GM12878 (cell line): ENCODE measurements at regions not wholly inside any gene's neighbourhood (a gene's known extent, or its start where the extent isn't known, plus 50 kb on each side); places are given as distances from the start of the nearest gene placed in this dataset.
"Not testable (repeated sequence)": the region's sequence is repeated elsewhere in the genome, so short reads cannot be mapped to it uniquely, and the experiment has no call there.

Experiments
- ATAC-seq: fragments of 200-7000 bp; cut with Tn5 transposase; 3 replicates; pipeline ENCODE4 v1.9.1; 2020; ENCODE audit warnings: mild to moderate bottlenecking, moderate library complexity
- BruUV-seq: library from RNA; stranded (reverse); fragments of 400-500 nt; replicated peaks from 2 replicates; lab custom pipeline; 2021; lab: Mats Ljungman, UMichigan
- CTCF ChIA-PET: fragments of 300-600 bp; sonication (Branson Sonifier 250); formaldehyde crosslinking; extraction: SDS; loops from one replicate; lab custom pipeline; 2021; ENCODE audit warnings: inconsistent platforms; lab: Yijun Ruan, JAX
- POLR2A ChIA-PET: fragments of 350-600 bp; formaldehyde crosslinking; extraction: SDS; loops from one replicate; lab custom pipeline; 2021; ENCODE audit warnings: inconsistent platforms; lab: Charles Lee
- RAD21 ChIA-PET: fragments of 300-600 bp; sonication (Branson Sonifier 250); formaldehyde crosslinking; loops from one replicate; lab custom pipeline; 2023; ENCODE audit warnings: antibody characterized with exemption; ENCODE audit not compliant: unreplicated experiment; lab: Charles Lee
- SMC1A ChIA-PET: fragments of 300-600 bp; sonication (Branson Sonifier 250); formaldehyde crosslinking; loops from one replicate; lab custom pipeline; 2023; ENCODE audit not compliant: unreplicated experiment, uncharacterized antibody; lab: Charles Lee
- DNase-seq: peaks from one replicate; pipeline ENCODE4 v3.0.0-alpha.2; 2011; ENCODE audit warnings: low read depth, low spot score
- FAIRE-seq: peaks from 3 replicates; lab custom pipeline; 2011; peaks lifted over from hg19 to GRCh38; lab: Jason Lieb, UNC
- H2AFZ ChIP-seq: 2 replicates; pipeline ENCODE4 v1.6.0; 2011; ENCODE audit warnings: low read depth, low read length, control low read depth; ENCODE audit not compliant: control insufficient read depth
- H3K27ac ChIP-seq: 2 replicates; pipeline ENCODE4 v1.5.1; 2011; ENCODE audit warnings: control low read depth; ENCODE audit not compliant: control insufficient read depth, insufficient read depth
- H3K27me3 ChIP-seq, 2 experiments: replicated peaks in 1 of 2; 2 replicates each; pipeline versions ENCODE4 v1.6.0 to v1.6.1; 2011; ENCODE audit warnings: low read length in 1 of 2; ENCODE audit not compliant: control insufficient read depth in 2 of 2, insufficient read depth in 2 of 2
- H3K36me3 ChIP-seq, 2 experiments: 2 replicates each; pipeline ENCODE4 v1.5.1; 2011; ENCODE audit warnings: low read length in 1 of 2; ENCODE audit not compliant: control insufficient read depth in 2 of 2, insufficient read depth in 2 of 2
- H3K4me1 ChIP-seq: 2 replicates; pipeline ENCODE4 v1.6.1; 2011; ENCODE audit warnings: mild to moderate bottlenecking, low read length, moderate library complexity, mixed read lengths; ENCODE audit not compliant: control insufficient read depth, insufficient read depth
- H3K4me2 ChIP-seq: 2 replicates; pipeline ENCODE4 v1.6.0; 2011; ENCODE audit warnings: control low read depth; ENCODE audit not compliant: control insufficient read depth, insufficient read depth
- H3K4me3 ChIP-seq: fragments of 200-600 bp; sonication (generic); 2 replicates; pipeline ENCODE4 v1.5.1; 2016
- H3K79me2 ChIP-seq: 2 replicates; pipeline ENCODE4 v1.6.0; 2011; ENCODE audit warnings: low read length; ENCODE audit not compliant: control insufficient read depth, insufficient read depth
- H3K9ac ChIP-seq: 2 replicates; pipeline ENCODE4 v1.8.0; 2011; ENCODE audit warnings: low read length, control low read depth, mixed read lengths; ENCODE audit not compliant: control insufficient read depth, insufficient read depth
- H3K9me3 ChIP-seq: replicated peaks from 3 replicates; pipeline ENCODE4 v1.5.1; 2011; ENCODE audit warnings: mild to moderate bottlenecking, low read length; ENCODE audit not compliant: control insufficient read depth, insufficient read depth
- H4K20me1 ChIP-seq: 2 replicates; pipeline ENCODE4 v1.6.0; 2011; ENCODE audit not compliant: control insufficient read depth, insufficient read depth
- ASH2L ChIP-seq: fragments of 300-600, 200-600 bp; sonication (generic); IDR thresholded peaks from 2 replicates; pipeline ENCODE4 v1.6.1; 2017; ENCODE audit warnings: low read depth, mild to moderate bottlenecking, borderline replicate concordance
- ATF3 ChIP-seq: IDR thresholded peaks from 2 replicates; pipeline ENCODE4 v1.6.1; 2011; ENCODE audit warnings: low read depth, mild to moderate bottlenecking, low read length, moderate library complexity, borderline replicate concordance; ENCODE audit errors: extremely low read depth
- CBX3 ChIP-seq: fragments of 200-600 bp; sonication (generic); IDR thresholded peaks from 2 replicates; pipeline ENCODE4 v1.6.1; 2016; ENCODE audit warnings: low read depth, borderline replicate concordance
- CHD1 ChIP-seq: IDR thresholded peaks from 2 replicates; pipeline ENCODE4 v1.6.1; 2012; ENCODE audit warnings: low read depth, low read length, improper control_type of control experiment
- CHD4 ChIP-seq: fragments of 200-600 bp; sonication (generic); IDR thresholded peaks from 2 replicates; pipeline ENCODE4 v1.6.1; 2016; ENCODE audit warnings: mild to moderate bottlenecking
- CREB1 ChIP-seq: IDR thresholded peaks from 2 replicates; pipeline ENCODE4 v1.6.1; 2012; ENCODE audit warnings: low read depth, mild to moderate bottlenecking, inconsistent platforms
- CTCF ChIP-seq, 3 experiments: IDR thresholded peaks in 2 of 3; conservative IDR thresholded peaks in 1 of 3; 2 replicates each; pipeline ENCODE4 v1.5.1; 2011; ENCODE audit warnings: low read depth in 3 of 3, low read length in 3 of 3, mild to moderate bottlenecking in 3 of 3, control low read depth in 2 of 3, moderate library complexity in 2 of 3, inconsistent platforms in 1 of 3, mixed read lengths in 1 of 3; ENCODE audit not compliant: control insufficient read depth in 2 of 3, insufficient read depth in 1 of 3; ENCODE audit errors: extremely low read depth in 1 of 3
- E2F4 ChIP-seq: IDR thresholded peaks from 2 replicates; pipeline ENCODE4 v1.6.1; 2012; ENCODE audit warnings: low read depth, low read length, improper control_type of control experiment
- FOXK2 ChIP-seq: fragments of 450-650 bp; IDR thresholded peaks from 2 replicates; pipeline ENCODE4 v1.6.1; 2017; ENCODE audit warnings: mild to moderate bottlenecking, moderate library complexity
- IRF4 ChIP-seq: IDR thresholded peaks from 2 replicates; pipeline ENCODE4 v1.6.1; 2011; ENCODE audit warnings: low read depth, low read length
- NBN ChIP-seq: fragments of 450-650 bp; IDR thresholded peaks from 2 replicates; pipeline ENCODE4 v1.6.1; 2016
- NFIC ChIP-seq: IDR thresholded peaks from 2 replicates; pipeline ENCODE4 v1.6.1; 2012; ENCODE audit warnings: low read depth, mild to moderate bottlenecking, inconsistent platforms, low read length, moderate library complexity
- NFXL1 ChIP-seq: fragments of 450-650 bp; IDR thresholded peaks from 2 replicates; pipeline ENCODE4 v1.6.1; 2017; ENCODE audit warnings: antibody characterized with exemption, mild to moderate bottlenecking, borderline replicate concordance
- POU2F2 ChIP-seq: IDR thresholded peaks from 3 replicates; pipeline ENCODE4 v1.6.1; 2011; ENCODE audit warnings: low read depth, mild to moderate bottlenecking, low read length, borderline replicate concordance
- WGBS: methylation state at CpG from one replicate; pipeline ENCODE4 v1.1.6; 2016; ENCODE audit warnings: low lambda C conversion rate; ENCODE audit not compliant: insufficient replicate concordance, insufficient coverage; ENCODE audit errors: missing lambda C conversion rate; 5-methylcytosine and 5-hydroxymethylcytosine counted together
- in situ Hi-C: fragments of 300-500 bp; cut with MboI; formaldehyde crosslinking; loops from 9 replicates; pipeline ENCODE4 v1.14.3; 2018; ENCODE audit warnings: mixed read lengths
- intact Hi-C: fragments of 100-400 bp; cut with micrococcal nuclease; formaldehyde crosslinking; loops from one replicate; pipeline ENCODE4 v1.14.2; 2022; ENCODE audit not compliant: unreplicated experiment
- TF ChIP-seq, protein P1 (sequence below): fragments of 450-650 bp; IDR thresholded peaks from 2 replicates; pipeline ENCODE4 v1.6.1; 2017; ENCODE audit warnings: mild to moderate bottlenecking, low read depth, inconsistent platforms; ENCODE audit not compliant: poor library complexity, severe bottlenecking

DNA sequence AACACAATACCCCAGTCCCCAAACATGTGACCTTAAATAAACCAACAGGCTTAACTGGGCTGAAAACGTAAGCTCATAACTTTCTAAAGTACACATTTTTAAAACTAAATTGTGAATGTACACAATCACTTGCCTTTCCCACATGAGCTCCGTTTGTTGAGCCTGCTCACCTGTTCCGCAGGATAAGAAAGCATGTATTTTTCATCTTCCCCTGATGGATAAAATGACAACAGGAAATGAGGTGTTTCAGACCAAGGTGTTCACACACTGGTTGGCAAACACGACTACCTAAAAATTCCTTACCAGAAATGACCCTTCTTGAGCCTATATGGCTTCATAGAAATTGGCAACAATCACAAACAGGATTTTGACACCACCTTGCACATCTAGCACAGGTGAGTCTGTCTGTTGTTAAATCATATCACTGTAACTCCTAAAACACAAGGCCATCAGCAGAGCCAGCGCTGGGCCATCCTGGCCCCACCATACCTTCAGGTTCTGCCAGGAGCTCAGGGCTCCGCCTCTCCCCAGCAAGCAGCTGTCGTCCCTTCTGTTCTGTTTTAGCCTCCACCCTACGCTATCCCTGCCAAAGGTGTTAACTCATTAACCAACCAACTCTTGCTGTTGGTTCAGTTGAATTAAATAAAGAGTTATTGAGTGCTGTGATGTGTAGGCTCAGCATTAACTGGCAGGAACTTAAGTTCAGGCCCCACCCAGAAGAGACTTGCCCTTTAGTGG lies 73.6 kb upstream of the RNF32 start (continued):
- TF ChIP-seq CTCF (IDR thresholded peaks at IDR 0.05 in 2 of 3, conservative IDR thresholded peaks at IDR 0.05 in 1 of 3; ENCODE audit: control insufficient read depth in 2 of 3, extremely low read depth in 1 of 3, insufficient read depth in 1 of 3, low read depth in 3 of 3, low read length in 3 of 3) (no peak), CHD4 (no peak), ATF3 (no peak), CREB1 (no peak), IRF4 (no peak), NBN (no peak), NFXL1 (no peak), FOXK2 (no peak), NFIC (no peak), CBX3 (no peak), E2F4 (no peak), CHD1 (no peak), ASH2L (no peak), POU2F2 (no peak)
- TF ChIP-seq, protein P1, sequence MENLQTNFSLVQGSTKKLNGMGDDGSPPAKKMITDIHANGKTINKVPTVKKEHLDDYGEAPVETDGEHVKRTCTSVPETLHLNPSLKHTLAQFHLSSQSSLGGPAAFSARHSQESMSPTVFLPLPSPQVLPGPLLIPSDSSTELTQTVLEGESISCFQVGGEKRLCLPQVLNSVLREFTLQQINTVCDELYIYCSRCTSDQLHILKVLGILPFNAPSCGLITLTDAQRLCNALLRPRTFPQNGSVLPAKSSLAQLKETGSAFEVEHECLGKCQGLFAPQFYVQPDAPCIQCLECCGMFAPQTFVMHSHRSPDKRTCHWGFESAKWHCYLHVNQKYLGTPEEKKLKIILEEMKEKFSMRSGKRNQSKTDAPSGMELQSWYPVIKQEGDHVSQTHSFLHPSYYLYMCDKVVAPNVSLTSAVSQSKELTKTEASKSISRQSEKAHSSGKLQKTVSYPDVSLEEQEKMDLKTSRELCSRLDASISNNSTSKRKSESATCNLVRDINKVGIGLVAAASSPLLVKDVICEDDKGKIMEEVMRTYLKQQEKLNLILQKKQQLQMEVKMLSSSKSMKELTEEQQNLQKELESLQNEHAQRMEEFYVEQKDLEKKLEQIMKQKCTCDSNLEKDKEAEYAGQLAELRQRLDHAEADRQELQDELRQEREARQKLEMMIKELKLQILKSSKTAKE: no peak

GRCh38 chr7:156565002-156565401 lies 75.6 kb upstream of the RNF32 start:
- in situ Hi-C loops, H3K27me3 ChIP-seq, H3K9me3 ChIP-seq, DNase-seq, H3K79me2 ChIP-seq, ATAC-seq, H3K4me3 ChIP-seq, H3K4me1 ChIP-seq, H3K9ac ChIP-seq, FAIRE-seq, H3K36me3 ChIP-seq, H3K27ac ChIP-seq, intact Hi-C loops, H4K20me1 ChIP-seq, RAD21 ChIA-PET, POLR2A ChIA-PET, H3K4me2 ChIP-seq, H2AFZ ChIP-seq, CTCF ChIA-PET, BruUV-seq, SMC1A ChIA-PET: not testable (repeated sequence)
- WGBS: 0% methylated on average over 1 of the region's 1 CpG
